ENCODE measurements at regions not wholly inside any gene's neighbourhood (a gene's known extent, or its start where the extent isn't known, plus 50 kb on each side); places are given as distances from the start of the nearest gene placed in this dataset.

DNA sequence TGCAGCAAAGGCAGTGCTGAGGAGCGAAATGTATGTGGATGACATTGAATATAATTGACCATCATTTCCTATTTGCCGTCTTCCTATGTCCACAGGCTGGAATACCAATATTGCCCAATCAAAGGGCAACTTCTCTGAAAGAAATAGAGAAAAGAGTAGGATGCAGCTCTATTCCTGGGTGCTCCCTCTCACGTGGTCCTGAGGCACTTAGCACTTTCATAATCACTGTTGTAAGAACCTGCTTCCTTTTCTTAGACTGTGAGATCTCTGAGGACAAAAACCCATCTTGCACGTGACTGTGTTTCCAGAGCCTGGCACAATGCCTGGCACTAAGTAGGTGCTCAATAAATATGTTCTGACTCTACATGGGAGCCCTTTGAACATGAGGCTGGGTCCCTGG lies 122.7 kb upstream of the CPM start:
- TF ChIP-seq, protein P1, sequence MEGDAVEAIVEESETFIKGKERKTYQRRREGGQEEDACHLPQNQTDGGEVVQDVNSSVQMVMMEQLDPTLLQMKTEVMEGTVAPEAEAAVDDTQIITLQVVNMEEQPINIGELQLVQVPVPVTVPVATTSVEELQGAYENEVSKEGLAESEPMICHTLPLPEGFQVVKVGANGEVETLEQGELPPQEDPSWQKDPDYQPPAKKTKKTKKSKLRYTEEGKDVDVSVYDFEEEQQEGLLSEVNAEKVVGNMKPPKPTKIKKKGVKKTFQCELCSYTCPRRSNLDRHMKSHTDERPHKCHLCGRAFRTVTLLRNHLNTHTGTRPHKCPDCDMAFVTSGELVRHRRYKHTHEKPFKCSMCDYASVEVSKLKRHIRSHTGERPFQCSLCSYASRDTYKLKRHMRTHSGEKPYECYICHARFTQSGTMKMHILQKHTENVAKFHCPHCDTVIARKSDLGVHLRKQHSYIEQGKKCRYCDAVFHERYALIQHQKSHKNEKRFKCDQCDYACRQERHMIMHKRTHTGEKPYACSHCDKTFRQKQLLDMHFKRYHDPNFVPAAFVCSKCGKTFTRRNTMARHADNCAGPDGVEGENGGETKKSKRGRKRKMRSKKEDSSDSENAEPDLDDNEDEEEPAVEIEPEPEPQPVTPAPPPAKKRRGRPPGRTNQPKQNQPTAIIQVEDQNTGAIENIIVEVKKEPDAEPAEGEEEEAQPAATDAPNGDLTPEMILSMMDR (tag by site-specific recombination; IDR thresholded peaks at IDR 0.05) = no peak
- TF ChIP-seq ZNF292 (tag by site-specific recombination; IDR thresholded peaks at IDR 0.05; ENCODE audit: borderline replicate concordance, low read depth) (no peak), ZNF544 (tag by site-specific recombination; IDR thresholded peaks at IDR 0.05) (no peak), ZBTB7A (tag by site-specific recombination; IDR thresholded peaks at IDR 0.05; ENCODE audit: low read depth) (no peak)
- TF ChIP-seq, protein P2, sequence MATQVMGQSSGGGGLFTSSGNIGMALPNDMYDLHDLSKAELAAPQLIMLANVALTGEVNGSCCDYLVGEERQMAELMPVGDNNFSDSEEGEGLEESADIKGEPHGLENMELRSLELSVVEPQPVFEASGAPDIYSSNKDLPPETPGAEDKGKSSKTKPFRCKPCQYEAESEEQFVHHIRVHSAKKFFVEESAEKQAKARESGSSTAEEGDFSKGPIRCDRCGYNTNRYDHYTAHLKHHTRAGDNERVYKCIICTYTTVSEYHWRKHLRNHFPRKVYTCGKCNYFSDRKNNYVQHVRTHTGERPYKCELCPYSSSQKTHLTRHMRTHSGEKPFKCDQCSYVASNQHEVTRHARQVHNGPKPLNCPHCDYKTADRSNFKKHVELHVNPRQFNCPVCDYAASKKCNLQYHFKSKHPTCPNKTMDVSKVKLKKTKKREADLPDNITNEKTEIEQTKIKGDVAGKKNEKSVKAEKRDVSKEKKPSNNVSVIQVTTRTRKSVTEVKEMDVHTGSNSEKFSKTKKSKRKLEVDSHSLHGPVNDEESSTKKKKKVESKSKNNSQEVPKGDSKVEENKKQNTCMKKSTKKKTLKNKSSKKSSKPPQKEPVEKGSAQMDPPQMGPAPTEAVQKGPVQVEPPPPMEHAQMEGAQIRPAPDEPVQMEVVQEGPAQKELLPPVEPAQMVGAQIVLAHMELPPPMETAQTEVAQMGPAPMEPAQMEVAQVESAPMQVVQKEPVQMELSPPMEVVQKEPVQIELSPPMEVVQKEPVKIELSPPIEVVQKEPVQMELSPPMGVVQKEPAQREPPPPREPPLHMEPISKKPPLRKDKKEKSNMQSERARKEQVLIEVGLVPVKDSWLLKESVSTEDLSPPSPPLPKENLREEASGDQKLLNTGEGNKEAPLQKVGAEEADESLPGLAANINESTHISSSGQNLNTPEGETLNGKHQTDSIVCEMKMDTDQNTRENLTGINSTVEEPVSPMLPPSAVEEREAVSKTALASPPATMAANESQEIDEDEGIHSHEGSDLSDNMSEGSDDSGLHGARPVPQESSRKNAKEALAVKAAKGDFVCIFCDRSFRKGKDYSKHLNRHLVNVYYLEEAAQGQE (tag by site-specific recombination; IDR thresholded peaks at IDR 0.05) = no peak

Measured in HEK293 (cell line).